Activated T-helper 1 cell treated with anti-CD3 and anti-CD28 coated beads, Interleukin-2, amount 50 U/mL, for 16 hours (primary cell): ENCODE measurements at regions not wholly inside any gene's neighbourhood (a gene's known extent, or its start where the extent isn't known, plus 50 kb on each side); places are given as distances from the start of the nearest gene placed in this dataset.
A peak's percentile ranks its signal among the peaks of the same experiment; 100 is the strongest.
"Not testable (repeated sequence)": the region's sequence is repeated elsewhere in the genome, so short reads cannot be mapped to it uniquely, and the experiment has no call there.

Source experiments
- DNase-seq, 2 donors: peaks; one replicate each; pipeline ENCODE4 v3.0.0-alpha.2; 2020; ENCODE audit warnings: low read depth in 1 of 2, low spot score in 1 of 2

DNA sequence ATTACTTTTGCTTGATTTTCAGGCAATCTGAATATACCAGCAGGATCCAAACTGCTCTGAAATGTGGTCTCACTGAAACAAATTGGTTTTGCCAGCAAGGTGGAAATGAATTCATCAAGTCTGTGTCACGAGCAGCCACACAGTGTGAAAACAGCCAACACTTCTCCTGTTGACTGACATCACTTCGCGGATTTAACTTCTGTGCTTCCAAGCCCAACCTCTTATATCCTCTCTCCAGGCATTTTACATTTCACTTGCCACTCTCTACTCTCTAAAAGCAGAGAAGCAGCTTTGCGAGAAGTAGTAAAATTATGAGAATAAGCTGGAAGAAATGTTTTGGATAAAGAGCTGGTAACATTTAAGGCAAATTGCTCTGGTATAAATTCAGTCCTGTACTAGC lies 106.1 kb upstream of the FRG1 start:
- DNase-seq = no peak

DNA sequence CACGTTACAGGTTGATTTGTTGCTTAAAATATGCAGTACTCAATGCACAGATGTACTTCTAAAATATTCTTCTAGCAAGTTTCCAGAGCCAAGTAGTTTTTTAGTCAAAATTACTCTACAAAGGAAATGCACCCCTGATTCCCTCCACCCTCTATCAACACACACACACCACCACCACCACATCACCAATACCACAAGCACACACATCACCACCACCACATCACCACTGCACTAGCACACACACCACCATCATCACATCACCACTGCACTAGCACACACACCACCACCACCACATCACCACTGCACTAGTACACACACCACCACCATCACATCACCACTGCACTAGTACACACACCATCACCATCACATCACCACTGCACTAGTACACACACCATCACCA lies 105.2 kb upstream of the FRG1 start:
- DNase-seq = no peak

DNA sequence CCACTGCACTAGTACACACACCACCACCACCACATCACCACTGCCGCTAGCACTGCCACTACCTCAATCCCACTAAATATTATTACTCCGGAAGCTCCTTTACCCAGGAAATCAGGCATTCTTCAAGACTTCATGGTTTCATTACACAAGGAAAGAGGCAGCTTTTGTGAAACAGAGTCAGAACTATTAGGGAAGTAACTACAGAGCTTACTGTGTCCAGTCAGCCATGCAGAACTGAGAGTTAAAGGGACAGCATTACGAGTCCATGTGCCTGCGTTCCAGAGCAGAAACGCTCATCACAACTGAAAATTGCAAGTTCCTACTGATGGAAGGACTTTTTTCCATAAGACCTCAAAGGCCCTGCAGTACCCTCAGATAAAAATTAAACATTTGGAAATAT lies 103.2 kb upstream of the FRG1 start:
- no peak for DNase-seq

DNA sequence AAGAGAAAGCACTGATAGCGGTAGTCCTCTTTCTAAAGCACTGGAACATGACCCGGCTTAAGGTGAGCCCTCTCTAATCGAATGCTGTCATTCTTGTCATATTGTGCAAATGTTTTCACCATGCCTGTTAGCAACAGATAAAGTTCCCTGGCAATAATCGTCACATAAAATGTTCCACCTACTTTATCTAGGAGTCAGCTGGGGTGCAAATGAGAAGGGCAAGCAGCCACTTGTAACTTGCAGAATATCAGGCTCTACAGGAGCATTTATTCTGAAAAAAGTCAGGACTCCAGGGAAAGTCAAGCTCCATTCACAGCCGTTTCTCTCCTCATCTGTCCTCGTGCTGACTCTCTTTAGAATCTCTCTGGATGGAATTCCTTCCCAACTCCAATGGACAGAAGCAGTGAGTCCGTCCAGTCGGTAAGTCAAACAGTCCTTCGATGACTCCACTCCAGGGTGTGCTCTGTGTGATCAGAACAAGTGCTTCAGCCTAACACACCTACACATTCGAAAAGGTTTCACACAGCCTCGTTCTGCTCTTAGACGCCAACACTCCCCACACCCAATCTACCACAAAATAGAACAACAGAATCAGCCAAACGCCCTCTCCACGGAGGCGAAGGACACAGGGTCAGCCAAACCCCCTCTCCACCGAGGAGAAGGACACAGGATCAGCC lies 101.7 kb upstream of the FRG1 start:
- DNase-seq = no peak

DNA sequence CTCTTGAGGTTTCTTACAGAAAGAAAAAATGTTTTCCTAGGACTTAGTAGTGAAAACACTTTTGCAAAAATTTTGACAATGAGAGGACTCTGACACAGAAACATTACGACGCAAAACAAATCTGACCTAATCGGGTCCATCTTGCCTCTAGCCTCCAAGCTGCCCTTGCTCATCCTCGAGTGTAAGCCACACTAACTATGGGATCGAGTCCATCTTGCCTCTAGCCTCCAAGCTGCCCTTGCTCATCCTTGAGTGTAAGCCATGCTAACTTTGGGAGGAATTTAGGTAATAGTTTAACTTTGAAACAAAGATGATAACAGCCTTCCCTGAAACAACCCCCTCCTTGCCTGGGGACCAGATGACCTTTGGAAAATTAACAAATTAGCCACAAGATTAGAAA lies 100.3 kb upstream of the FRG1 start:
- DNase-seq = no peak

DNA sequence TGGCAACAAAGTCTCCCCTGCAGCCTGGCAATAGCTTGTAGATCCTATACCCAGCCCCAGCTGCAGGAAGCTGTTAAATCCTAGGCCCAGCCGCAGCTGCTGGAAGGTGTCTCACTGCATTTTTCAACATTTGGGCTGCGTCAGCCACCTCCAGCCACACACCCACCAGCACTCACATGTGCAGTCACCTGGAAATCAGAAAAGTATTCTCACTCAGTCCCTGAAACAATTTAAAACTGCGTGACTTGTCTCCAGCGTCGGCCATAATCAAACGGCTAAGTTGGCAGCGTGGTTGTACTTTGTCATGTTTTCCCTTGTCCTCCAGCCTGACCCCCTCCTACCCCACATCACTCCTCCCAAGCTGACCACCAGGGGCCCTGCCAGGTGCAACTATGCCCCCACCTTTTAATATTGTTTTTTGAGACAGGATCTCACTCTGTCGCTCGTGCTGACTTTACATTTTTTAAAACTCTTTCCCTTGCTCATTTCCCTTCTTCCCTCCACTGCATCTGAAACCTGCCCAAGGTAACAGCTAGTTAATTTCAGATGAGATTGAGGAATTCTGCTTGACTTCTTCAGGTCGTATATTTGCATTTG lies 97.2 kb upstream of the FRG1 start:
- no peak for DNase-seq

DNA sequence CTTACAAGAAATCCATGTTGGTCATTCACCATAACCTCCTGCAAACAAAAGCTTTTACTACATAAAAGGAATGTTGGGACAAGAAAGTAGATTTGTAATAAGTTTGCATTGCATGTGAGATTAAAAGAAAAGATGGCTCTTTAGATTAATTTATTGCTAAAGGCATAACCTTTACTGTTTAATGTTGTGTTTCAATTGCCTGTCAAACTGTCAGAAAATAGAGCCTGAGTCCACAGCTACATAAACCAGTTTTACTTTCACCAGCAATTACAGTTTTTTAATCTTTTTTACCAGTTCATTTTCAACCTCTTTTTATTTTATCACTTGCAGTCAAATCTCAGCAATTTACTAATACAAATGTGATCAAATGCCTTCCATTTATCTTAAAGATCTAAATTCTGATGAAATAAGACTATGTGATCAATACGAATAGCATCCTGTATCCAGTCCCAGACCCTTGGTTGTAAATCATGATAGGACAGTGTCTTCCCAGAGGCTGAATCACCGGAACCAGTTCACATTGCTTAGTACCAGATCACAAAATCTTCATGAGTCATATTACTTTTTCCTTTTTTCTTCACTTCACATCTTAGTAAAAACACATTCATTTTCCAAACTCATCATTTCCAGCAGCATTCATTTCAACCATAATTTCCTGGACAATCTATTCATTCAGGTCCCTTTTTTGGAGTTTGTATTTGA lies 95.4 kb upstream of the FRG1 start:
- no peak for DNase-seq

DNA sequence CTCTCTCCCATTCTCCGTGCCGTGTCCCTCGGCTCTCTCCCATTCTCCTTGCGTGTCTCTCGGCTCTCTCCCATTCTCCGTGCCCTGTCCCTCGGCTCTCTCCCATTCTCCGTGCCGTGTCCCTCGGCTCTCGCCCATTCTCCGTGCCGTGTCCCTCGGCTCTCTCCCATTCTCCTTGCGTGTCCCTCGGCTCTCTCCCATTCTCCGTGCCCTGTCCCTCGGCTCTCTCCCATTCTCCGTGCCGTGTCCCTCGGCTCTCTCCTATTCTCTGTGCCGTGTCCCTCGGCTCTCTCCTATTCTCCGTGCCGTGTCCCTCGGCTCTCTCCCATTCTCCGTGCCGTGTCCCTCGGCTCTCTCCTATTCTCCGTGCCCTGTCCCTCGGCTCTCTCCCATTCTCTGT lies 94.6 kb upstream of the FRG1 start:
- DNase-seq = not testable (repeated sequence)

DNA sequence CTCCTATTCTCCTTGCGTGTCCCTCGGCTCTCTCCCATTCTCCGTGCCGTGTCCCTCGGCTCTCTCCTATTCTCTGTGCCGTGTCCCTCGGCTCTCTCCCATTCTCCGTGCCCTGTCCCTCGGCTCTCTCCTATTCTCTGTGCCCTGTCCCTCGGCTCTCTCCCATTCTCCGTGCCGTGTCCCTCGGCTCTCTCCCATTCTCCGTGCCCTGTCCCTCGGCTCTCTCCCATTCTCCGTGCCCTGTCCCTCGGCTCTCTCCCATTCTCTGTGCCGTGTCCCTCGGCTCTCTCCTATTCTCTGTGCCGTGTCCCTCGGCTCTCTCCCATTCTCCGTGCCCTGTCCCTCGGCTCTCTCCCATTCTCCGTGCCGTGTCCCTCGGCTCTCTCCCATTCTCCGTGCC lies 94.1 kb upstream of the FRG1 start:
- not testable (repeated sequence) for DNase-seq

DNA sequence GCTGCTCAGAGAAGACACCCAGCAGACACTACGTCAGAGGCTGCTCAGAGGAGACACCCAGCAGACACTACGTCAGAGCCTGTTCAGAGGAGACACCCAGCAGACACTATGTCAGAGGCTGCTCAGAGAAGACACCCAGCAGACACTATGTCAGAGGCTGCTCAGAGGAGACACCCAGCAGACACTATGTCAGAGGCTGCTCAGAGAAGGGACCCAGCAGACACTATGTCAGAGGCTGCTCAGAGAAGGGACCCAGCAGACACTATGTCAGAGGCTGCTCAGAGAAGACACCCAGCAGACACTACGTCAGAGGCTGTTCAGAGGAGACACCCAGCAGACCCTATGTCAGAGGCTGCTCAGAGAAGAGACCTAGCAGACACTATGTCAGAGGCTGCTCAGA lies 92.0 kb upstream of the FRG1 start:
- not testable (repeated sequence) for DNase-seq

DNA sequence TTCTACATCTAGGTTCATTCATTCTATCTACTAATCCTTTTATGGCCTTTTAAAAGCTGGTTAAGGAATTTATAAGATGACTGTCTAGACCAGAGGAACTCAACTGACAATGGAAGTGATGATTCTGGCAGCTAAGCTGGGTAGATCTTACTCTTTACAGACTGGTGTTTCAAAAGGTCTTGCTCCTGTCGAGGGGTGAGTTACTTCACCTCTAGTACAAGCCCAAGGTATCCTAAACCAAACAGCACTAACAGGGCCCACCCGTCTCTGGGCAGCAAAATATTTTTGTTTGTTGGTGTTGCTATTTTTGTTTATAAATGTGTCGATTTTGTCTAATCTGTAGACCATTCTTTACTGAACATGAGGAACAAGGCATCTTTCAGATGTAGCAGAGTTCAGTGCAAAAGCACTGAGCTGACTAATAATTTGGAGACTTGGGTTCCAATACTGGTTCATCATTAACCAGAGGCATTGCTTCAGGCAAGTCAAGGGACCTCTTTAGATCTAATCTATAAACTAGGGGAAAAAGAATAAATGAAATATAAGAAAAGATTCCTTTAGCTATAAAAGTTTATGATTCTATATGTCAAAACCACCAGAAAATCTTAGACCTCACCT lies 90.3 kb upstream of the FRG1 start:
- no peak for DNase-seq

DNA sequence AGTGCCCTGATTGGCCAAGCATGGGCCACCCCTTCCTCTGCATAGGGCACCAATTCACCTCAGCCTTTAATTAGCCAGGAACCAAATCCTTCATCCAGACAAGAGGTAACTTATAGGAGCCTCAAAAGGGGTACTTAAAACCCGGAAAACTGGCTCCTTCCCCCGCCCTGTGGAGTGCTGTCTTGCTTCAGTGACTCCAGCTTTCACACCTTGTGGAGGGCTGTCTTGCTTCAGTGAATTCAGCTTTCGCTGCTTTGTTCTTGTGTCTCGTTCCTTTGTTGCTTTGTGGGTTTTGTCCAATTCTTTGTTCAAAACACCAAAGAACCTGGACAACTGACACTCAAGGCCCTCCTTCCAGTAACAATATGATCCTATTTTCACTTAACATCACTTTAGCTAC lies 82.2 kb upstream of the FRG1 start:
- DNase-seq = no peak

DNA sequence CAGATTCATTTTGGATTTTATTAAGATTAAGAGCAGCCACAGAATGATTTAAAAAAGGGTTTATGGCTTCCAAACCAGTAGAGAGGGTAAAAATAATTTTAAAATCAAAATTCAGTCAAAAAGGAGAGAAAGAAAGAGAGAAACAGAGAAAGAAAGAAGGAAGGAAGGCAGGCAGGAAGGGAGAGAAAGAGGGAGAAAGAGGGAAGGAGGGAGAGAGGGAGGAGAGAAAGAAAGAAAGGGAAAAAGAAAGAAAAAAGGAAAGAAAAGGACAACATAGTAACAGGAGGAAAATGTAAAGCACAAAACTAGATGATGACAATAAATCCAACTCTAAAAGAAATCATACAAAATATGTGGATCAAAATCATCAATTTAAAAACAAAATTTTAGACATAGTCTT lies 79.6 kb upstream of the FRG1 start:
- DNase-seq = no peak

DNA sequence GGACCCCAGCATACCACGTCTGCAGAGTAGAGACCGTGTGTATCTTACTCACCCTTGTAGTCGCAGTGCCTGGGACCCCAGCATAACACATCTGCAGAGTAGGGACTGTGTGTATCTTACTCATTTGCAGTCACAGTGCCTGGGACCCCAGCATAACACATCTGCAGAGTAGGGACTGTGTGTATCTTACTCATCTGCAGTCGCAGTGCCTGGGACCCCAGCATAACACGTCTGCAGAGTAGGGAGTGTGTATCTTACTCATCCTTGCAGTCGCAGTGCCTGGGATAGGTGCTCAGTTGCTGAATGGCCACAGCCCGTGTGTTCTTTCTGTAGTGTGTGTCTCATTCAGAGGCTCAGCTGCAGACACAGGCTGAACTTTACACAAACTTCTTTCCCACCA lies 71.4 kb upstream of the FRG1 start:
- no peak for DNase-seq

DNA sequence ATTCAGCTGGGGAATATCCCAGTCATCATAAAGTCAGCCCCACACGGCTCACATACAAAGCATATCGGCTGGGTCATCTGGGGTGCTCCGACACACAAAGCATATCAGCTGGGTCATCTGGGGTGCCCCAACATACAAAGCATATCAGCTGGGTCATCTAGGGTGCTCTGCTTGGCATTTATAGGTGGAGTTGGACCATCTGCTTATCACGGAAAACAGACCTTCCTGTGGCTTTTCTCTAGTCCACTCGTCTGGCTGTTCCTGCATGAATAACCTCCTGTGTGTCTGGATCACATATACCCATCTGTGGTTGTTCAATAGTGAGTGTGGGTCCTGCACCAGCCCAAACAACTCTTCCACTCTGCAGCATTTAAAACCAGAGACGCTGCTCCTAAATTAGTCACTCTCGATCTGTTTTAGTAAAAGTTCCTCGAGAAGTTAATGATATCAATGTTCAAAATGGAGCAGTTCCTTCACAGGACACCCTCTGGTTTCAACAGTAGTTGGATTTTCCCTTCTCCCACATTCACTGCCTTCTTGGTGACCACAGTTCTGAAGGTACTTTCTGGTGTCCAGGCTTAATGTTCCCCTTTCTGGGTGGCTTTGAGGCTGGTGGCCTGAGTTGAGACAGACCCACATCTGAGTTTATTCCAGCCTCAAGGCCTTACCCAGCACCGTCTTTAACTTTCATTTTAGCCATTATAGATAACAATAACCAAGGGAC lies 70.0 kb upstream of the FRG1 start:
- DNase-seq = no peak

DNA sequence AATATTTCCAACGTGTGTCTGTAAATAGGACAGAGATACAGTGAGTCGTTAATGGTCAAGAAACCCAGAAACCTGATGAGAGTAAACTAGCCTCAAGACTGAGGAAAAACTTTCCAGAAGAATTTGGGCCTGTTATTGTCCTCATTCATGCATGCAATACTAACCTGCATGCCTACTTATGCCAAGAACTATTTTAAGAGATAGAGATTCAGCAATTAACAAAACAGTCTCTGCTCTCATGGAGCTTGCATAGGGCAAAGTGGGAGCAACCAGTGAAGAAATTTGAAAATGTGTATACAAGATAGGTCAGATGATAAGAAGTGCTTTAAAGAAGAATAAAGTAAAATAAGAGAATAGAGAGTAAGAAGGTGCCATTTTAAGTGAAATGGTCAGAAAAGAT lies 66.1 kb upstream of the FRG1 start:
- DNase-seq = no peak

DNA sequence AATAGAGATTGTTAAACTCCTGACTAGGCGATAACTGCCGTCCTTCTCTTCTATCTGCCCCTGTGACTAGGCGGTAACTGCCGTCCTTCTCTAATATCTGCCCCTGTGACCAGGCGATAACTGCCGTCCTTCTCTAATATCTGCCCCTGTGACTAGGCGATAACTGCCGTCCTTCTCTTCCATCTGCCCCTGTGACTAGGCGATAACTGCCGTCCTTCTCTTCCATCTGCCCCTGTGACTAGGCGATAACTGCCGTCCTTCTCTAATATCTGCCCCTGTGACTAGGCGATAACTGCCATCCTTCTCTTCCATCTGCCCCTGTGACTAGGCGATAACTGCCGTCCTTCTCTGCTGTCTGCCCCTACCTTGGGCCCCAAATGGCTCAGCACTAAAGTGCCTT lies 59.5 kb upstream of the FRG1 start:
- DNase-seq = peak; percentile 5 to 38

DNA sequence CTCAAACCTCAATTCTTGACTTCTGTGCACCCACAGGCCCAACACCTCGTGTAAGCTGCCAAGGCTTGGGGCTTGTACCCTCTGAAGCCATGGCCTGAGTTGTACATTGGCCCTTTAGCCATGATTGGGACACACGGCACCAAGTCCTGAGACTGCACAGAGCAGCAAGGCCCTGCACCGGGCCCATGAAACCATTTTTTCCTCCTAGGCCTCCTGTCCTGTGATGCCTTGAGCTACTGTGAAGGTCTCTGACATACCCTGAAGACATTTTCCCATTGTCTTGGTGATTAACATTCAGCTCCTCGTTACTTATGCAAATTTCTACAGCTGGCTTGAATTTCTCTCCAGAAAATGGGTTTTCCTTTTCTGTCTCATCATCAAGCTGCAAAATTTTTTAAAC lies 52.3 kb upstream of the FRG1 start:
- DNase-seq = not testable (repeated sequence)
